ENCODE measurements at regions not wholly inside any gene's neighbourhood (a gene's known extent, or its start where the extent isn't known, plus 50 kb on each side); places are given as distances from the start of the nearest gene placed in this dataset.

DNA sequence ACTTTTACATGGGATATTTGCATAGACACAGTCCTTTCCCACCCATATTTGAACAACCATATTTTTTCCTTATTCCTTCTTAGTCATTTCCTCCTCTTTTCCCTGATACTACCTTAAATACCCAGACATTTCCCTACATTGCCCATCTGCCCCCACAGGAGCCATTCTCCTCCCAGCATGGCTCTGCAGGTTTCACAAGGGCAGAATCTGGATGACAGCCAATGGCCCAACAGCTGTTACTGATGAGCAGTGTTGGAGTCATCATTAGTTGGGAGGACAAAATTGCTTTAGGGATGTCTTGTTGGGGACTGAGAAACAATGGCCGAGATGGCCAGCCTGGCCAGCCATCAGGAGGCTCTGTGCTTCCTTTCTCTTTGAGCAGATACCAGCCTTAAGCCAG is 209.5 kb downstream of the KLF5 start:
- H3K79me2 ChIP-seq: no peaks in the 10 kb centered on the region
- H3K4me1 ChIP-seq (ENCODE audit: insufficient read depth): peaks cover 7% of the 10 kb centered on the region
- no peaks in the 10 kb centered on the region for H3K27me3 ChIP-seq
- H3K27ac ChIP-seq: no peak overlapping the region
- 88% methylated on average over 1 of the region's 1 CpG for WGBS (ENCODE audit: low lambda C conversion rate, missing lambda C conversion rate)
- no peak overlapping the region for H3K4me2 ChIP-seq
- TF ChIP-seq EZH2 (IDR thresholded peaks at IDR 0.05; ENCODE audit: borderline replicate concordance): no peak
- TF ChIP-seq, protein P1, sequence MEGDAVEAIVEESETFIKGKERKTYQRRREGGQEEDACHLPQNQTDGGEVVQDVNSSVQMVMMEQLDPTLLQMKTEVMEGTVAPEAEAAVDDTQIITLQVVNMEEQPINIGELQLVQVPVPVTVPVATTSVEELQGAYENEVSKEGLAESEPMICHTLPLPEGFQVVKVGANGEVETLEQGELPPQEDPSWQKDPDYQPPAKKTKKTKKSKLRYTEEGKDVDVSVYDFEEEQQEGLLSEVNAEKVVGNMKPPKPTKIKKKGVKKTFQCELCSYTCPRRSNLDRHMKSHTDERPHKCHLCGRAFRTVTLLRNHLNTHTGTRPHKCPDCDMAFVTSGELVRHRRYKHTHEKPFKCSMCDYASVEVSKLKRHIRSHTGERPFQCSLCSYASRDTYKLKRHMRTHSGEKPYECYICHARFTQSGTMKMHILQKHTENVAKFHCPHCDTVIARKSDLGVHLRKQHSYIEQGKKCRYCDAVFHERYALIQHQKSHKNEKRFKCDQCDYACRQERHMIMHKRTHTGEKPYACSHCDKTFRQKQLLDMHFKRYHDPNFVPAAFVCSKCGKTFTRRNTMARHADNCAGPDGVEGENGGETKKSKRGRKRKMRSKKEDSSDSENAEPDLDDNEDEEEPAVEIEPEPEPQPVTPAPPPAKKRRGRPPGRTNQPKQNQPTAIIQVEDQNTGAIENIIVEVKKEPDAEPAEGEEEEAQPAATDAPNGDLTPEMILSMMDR (IDR thresholded peaks at IDR 0.05; ENCODE audit: poor library complexity): no peak
- no peak for TF ChIP-seq EZH2phosphoT487 (IDR thresholded peaks at IDR 0.05; ENCODE audit: low read depth, severe bottlenecking, unreplicated experiment)
- DNase-seq (ENCODE audit: low spot score): no peak
- no peaks in the 10 kb centered on the region for H3K9me2 ChIP-seq (replicated peaks; ENCODE audit: insufficient read depth)
- H3K4me3 ChIP-seq: no peak overlapping the region
- H2AFZ ChIP-seq: no peak overlapping the region
- H4K20me1 ChIP-seq (ENCODE audit: insufficient read depth, poor library complexity, severe bottlenecking): no peaks in the 10 kb centered on the region
- no peaks in the 10 kb centered on the region for H3K9me3 ChIP-seq (ENCODE audit: low read depth)
- H3K36me3 ChIP-seq (replicated peaks; ENCODE audit: insufficient read depth, low read depth): no peaks in the 10 kb centered on the region

- no peak overlapping the region for H3K27ac ChIP-seq
- H3K9me3 ChIP-seq (ENCODE audit: low read depth): no peaks in the 10 kb centered on the region
- H3K4me1 ChIP-seq (ENCODE audit: insufficient read depth): peaks cover 7% of the 10 kb centered on the region
- no peaks in the 10 kb centered on the region for H3K36me3 ChIP-seq (replicated peaks; ENCODE audit: insufficient read depth, low read depth)
- H4K20me1 ChIP-seq (ENCODE audit: insufficient read depth, poor library complexity, severe bottlenecking): no peaks in the 10 kb centered on the region
- H3K4me3 ChIP-seq: no peak overlapping the region
- no peaks in the 10 kb centered on the region for H3K27me3 ChIP-seq
- no peak overlapping the region for H3K4me2 ChIP-seq
- DNase-seq (ENCODE audit: low spot score): no peak
- H3K79me2 ChIP-seq: no peaks in the 10 kb centered on the region
- TF ChIP-seq, protein P1 (IDR thresholded peaks at IDR 0.05; ENCODE audit: poor library complexity): no peak
- TF ChIP-seq EZH2phosphoT487 (IDR thresholded peaks at IDR 0.05; ENCODE audit: low read depth, severe bottlenecking, unreplicated experiment): no peak
- no peak for TF ChIP-seq EZH2 (IDR thresholded peaks at IDR 0.05; ENCODE audit: borderline replicate concordance)
- 80% methylated on average over 3 of the region's 3 CpGs for WGBS (ENCODE audit: low lambda C conversion rate, missing lambda C conversion rate)
- H2AFZ ChIP-seq: no peak overlapping the region
- no peaks in the 10 kb centered on the region for H3K9me2 ChIP-seq (replicated peaks; ENCODE audit: insufficient read depth)
These were observed 207.9 kb downstream of the KLF5 start for GRCh38 chr13:73266640-73267180.

- Histone ChIP-seq H3K27me3 (no peaks in the 10 kb centered on the region), H3K4me1 (ENCODE audit: insufficient read depth) (peaks cover 7% of the 10 kb centered on the region), H3K36me3 (replicated peaks; ENCODE audit: insufficient read depth, low read depth) (no peaks in the 10 kb centered on the region), H3K4me3 (no peak overlapping the region), H4K20me1 (ENCODE audit: insufficient read depth, poor library complexity, severe bottlenecking) (no peaks in the 10 kb centered on the region), H2AFZ (no peak overlapping the region), H3K9me3 (ENCODE audit: low read depth) (no peaks in the 10 kb centered on the region), H3K4me2 (no peak overlapping the region), H3K79me2 (no peaks in the 10 kb centered on the region), H3K27ac (no peak overlapping the region), H3K9me2 (replicated peaks; ENCODE audit: insufficient read depth) (no peaks in the 10 kb centered on the region)
- TF ChIP-seq EZH2phosphoT487 (IDR thresholded peaks at IDR 0.05; ENCODE audit: low read depth, severe bottlenecking, unreplicated experiment): no peak
- TF ChIP-seq, protein P1 (IDR thresholded peaks at IDR 0.05; ENCODE audit: poor library complexity): no peak
- TF ChIP-seq EZH2 (IDR thresholded peaks at IDR 0.05; ENCODE audit: borderline replicate concordance): no peak
- DNase-seq (ENCODE audit: low spot score): no peak
- 70% methylated on average over 5 of the region's 5 CpGs for WGBS (ENCODE audit: low lambda C conversion rate, missing lambda C conversion rate)
These were observed 204.2 kb downstream of the KLF5 start for GRCh38 chr13:73262862-73263627.

Measured in hepatocyte (in vitro differentiated cells).